MM.1S (cell line): ENCODE measurements at regions not wholly inside any gene's neighbourhood (a gene's known extent, or its start where the extent isn't known, plus 50 kb on each side); places are given as distances from the start of the nearest gene placed in this dataset.

Experiments
- DNase-seq: peaks from one replicate; pipeline ENCODE4 v3.0.0-alpha.2; 2015
- H2AFZ ChIP-seq: fragments of 300-600 bp; sonication (generic); 2 replicates; pipeline ENCODE4 v1.6.0; 2016; ENCODE audit warnings: antibody characterized with exemption, low read length
- H3F3A ChIP-seq: fragments of 300-600 bp; sonication (generic); 2 replicates; pipeline ENCODE4 v1.6.1; 2016; ENCODE audit warnings: mild to moderate bottlenecking, antibody characterized with exemption, low read length, moderate library complexity, mixed read lengths; ENCODE audit not compliant: insufficient read depth
- H3K27ac ChIP-seq: fragments of 300-600 bp; sonication (generic); 2 replicates; pipeline ENCODE4 v1.5.1; 2016; ENCODE audit warnings: mild to moderate bottlenecking, low read length
- H3K27me3 ChIP-seq: fragments of 300-600 bp; sonication (generic); replicated peaks from 2 replicates; pipeline ENCODE4 v1.6.0; 2016; ENCODE audit warnings: low read length; ENCODE audit not compliant: insufficient read depth
- H3K36me3 ChIP-seq: fragments of 300-600 bp; sonication (generic); replicated peaks from 2 replicates; pipeline ENCODE4 v1.6.1; 2016; ENCODE audit warnings: mild to moderate bottlenecking, low read length, mixed read lengths; ENCODE audit not compliant: insufficient read depth
- H3K4me1 ChIP-seq: fragments of 300-600 bp; sonication (generic); 2 replicates; pipeline ENCODE4 v1.6.1; 2016; ENCODE audit warnings: low read length, mixed read lengths
- H3K4me2 ChIP-seq: fragments of 300-600 bp; sonication (generic); 2 replicates; pipeline ENCODE4 v1.6.0; 2016; ENCODE audit warnings: low read depth, low read length
- H3K4me3 ChIP-seq: fragments of 300-600 bp; sonication (generic); 2 replicates; pipeline ENCODE4 v1.5.1; 2016; ENCODE audit warnings: low read length, mixed read lengths
- H3K79me2 ChIP-seq: fragments of 300-600 bp; sonication (generic); 2 replicates; pipeline ENCODE4 v1.6.1; 2016; ENCODE audit warnings: mixed run types, low read length, mixed read lengths
- H3K9ac ChIP-seq: fragments of 300-600 bp; sonication (generic); 2 replicates; pipeline ENCODE4 v1.6.1; 2016; ENCODE audit warnings: low read length, mixed read lengths
- H3K9me2 ChIP-seq: fragments of 300-600 bp; sonication (generic); replicated peaks from 2 replicates; pipeline ENCODE4 v1.6.1; 2016; ENCODE audit warnings: mild to moderate bottlenecking, low read length, mixed read lengths; ENCODE audit not compliant: insufficient read depth
- H3K9me3 ChIP-seq: fragments of 300-600 bp; sonication (generic); replicated peaks from 2 replicates; pipeline ENCODE4 v1.6.1; 2016; ENCODE audit warnings: mild to moderate bottlenecking, low read length, mixed read lengths; ENCODE audit not compliant: insufficient read depth
- H4K20me1 ChIP-seq: fragments of 300-600 bp; sonication (generic); 2 replicates; pipeline ENCODE4 v1.6.1; 2016; ENCODE audit warnings: mild to moderate bottlenecking, low read length, moderate library complexity, mixed read lengths; ENCODE audit not compliant: insufficient read depth
- EZH2 ChIP-seq: fragments of 300-600 bp; sonication (generic); optimal IDR thresholded peaks from 2 replicates; pipeline ENCODE3; 2017; ENCODE audit warnings: low read depth, mild to moderate bottlenecking, antibody characterized with exemption, low read length, mixed read lengths
- EZH2phosphoT487 ChIP-seq: fragments of 300-600 bp; sonication (generic); IDR thresholded peaks from 2 replicates; pipeline ENCODE4 v1.6.1; 2018; ENCODE audit warnings: antibody characterized with exemption, low read length
- TF ChIP-seq, protein P1 (sequence below): fragments of 300-600 bp; sonication (generic); IDR thresholded peaks from 2 replicates; pipeline ENCODE4 v1.5.1; 2016; ENCODE audit warnings: antibody characterized with exemption, low read length, mixed read lengths

DNA sequence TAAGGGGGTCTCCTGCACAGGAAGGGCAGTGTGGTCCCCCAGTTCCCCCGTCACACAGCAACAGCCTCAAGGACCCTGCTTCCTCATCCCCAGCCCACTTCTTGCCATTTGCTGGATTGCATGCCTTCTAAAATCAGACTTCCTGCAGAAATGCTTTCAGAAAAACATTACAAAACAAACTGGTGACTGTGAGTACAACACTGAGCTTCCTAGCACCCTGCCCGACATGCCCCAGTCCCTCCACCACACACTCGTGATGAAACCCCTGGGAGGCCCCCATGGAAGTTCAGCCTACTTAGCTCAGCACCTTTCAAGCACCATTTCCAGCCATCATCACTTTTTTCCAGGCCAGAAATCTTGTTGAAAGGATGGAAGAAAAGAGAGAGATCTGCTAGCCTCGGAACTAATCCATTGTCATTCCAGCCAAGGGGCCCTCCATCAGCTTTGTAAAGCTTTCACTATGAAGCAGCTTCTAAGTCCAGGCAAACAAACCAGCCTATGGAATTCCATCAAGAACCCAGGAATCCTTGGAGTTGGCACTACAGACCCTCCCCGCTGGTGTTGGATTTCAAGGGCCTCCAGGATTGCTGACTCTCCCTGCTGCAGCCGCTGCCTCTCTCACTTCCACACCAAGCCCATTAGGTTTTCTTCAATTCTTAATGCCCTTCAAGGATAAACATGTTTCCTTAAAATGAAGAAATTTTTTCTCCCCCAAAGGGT is 114.6 kb downstream of the C5orf15 start:
- Histone ChIP-seq H3F3A (no peaks in the 10 kb centered on the region), H3K9me2 (no peaks in the 10 kb centered on the region), H3K4me2 (no peak overlapping the region), H3K79me2 (no peaks in the 10 kb centered on the region), H3K27ac (no peak overlapping the region), H3K36me3 (no peaks in the 10 kb centered on the region), H4K20me1 (no peaks in the 10 kb centered on the region), H3K9ac (no peak overlapping the region), H2AFZ (no peak overlapping the region), H3K4me3 (no peak overlapping the region), H3K4me1 (peaks cover 7% of the 10 kb centered on the region), H3K9me3 (no peaks in the 10 kb centered on the region), H3K27me3 (no peaks in the 10 kb centered on the region)
- TF ChIP-seq, protein P1, sequence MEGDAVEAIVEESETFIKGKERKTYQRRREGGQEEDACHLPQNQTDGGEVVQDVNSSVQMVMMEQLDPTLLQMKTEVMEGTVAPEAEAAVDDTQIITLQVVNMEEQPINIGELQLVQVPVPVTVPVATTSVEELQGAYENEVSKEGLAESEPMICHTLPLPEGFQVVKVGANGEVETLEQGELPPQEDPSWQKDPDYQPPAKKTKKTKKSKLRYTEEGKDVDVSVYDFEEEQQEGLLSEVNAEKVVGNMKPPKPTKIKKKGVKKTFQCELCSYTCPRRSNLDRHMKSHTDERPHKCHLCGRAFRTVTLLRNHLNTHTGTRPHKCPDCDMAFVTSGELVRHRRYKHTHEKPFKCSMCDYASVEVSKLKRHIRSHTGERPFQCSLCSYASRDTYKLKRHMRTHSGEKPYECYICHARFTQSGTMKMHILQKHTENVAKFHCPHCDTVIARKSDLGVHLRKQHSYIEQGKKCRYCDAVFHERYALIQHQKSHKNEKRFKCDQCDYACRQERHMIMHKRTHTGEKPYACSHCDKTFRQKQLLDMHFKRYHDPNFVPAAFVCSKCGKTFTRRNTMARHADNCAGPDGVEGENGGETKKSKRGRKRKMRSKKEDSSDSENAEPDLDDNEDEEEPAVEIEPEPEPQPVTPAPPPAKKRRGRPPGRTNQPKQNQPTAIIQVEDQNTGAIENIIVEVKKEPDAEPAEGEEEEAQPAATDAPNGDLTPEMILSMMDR = no peak
- no peak for DNase-seq

DNA sequence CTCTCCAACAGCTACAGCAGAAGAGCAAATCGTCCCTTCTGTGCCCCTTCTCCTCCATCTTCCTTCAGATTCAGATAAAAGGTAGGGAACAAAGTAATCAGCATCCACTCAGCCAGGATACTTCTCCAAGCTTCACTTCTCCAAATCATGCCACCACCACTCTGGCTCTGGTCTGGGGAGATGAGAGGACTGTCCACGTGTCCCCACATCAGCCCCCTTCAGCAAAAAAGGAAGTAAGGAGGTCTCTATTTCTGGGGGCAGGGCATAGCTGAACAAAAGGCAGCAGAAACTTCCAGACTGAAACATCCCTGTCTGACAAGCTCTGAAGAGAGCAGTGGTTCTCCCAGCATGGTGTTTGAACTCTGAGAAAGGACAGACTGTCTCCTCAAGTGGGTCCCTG is 116.9 kb downstream of the C5orf15 start:
- no peaks in the 10 kb centered on the region for H3K9me3 ChIP-seq
- no peaks in the 10 kb centered on the region for H3K36me3 ChIP-seq
- H3K27ac ChIP-seq = no peak overlapping the region
- H4K20me1 ChIP-seq = no peaks in the 10 kb centered on the region
- H3K9ac ChIP-seq = no peak overlapping the region
- H2AFZ ChIP-seq = no peak overlapping the region
- peaks cover 12% of the 10 kb centered on the region for H3F3A ChIP-seq
- DNase-seq = no peak
- H3K27me3 ChIP-seq = no peaks in the 10 kb centered on the region
- H3K4me1 ChIP-seq = peaks cover 30% of the 10 kb centered on the region
- TF ChIP-seq, protein P1 = no peak
- TF ChIP-seq EZH2phosphoT487 (no peak), EZH2 (no peak)
- H3K79me2 ChIP-seq = no peaks in the 10 kb centered on the region
- H3K4me2 ChIP-seq = no peak overlapping the region
- H3K9me2 ChIP-seq = no peaks in the 10 kb centered on the region
- H3K4me3 ChIP-seq = no peak overlapping the region

DNA sequence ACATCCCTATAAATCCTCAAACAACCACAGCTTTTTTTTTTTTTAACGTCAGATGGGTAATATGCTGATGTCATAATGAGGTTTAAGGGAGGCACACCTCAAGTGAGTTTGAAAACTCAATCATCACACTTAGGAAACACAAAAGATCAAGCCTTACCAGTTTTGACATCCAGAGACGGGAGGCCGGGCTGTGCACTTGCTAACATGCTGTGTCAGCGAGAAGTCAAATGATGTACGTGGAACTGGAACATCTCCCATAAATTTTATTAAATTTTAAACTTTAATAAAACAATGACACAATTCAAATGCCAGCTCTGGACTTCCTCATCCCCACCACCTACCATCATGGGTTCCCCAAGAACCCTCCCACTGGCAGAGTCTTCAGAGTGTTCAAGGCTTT is 117.6 kb downstream of the C5orf15 start:
- no peaks in the 10 kb centered on the region for H3K79me2 ChIP-seq

More for the DNA sequence above, 117.6 kb downstream of the C5orf15 start:
- Histone ChIP-seq H3F3A (peaks cover 12% of the 10 kb centered on the region), H3K27me3 (no peaks in the 10 kb centered on the region), H3K9me3 (no peaks in the 10 kb centered on the region), H3K4me3 (no peak overlapping the region), H4K20me1 (no peaks in the 10 kb centered on the region), H3K4me1 (peaks cover 37% of the 10 kb centered on the region), H2AFZ (no peak overlapping the region), H3K9me2 (no peaks in the 10 kb centered on the region), H3K9ac (no peak overlapping the region), H3K36me3 (no peaks in the 10 kb centered on the region), H3K27ac (no peak overlapping the region), H3K4me2 (no peak overlapping the region)
- DNase-seq = no peak
- TF ChIP-seq EZH2 = no peak
- TF ChIP-seq EZH2phosphoT487 = no peak
- TF ChIP-seq, protein P1 = no peak
